HG02610 (cell line): ENCODE measurements at regions not wholly inside any gene's neighbourhood (a gene's known extent, or its start where the extent isn't known, plus 50 kb on each side); places are given as distances from the start of the nearest gene placed in this dataset.
"Not testable (repeated sequence)": the region's sequence is repeated elsewhere in the genome, so short reads cannot be mapped to it uniquely, and the experiment has no call there.

ENCODE experiments used
- ATAC-seq: cut with Tn5 transposase; IDR thresholded peaks from one replicate; pipeline ENCODE4 v1.9.1; 2021; ENCODE audit warnings: mild to moderate bottlenecking, moderate library complexity; ENCODE audit not compliant: unreplicated experiment

DNA sequence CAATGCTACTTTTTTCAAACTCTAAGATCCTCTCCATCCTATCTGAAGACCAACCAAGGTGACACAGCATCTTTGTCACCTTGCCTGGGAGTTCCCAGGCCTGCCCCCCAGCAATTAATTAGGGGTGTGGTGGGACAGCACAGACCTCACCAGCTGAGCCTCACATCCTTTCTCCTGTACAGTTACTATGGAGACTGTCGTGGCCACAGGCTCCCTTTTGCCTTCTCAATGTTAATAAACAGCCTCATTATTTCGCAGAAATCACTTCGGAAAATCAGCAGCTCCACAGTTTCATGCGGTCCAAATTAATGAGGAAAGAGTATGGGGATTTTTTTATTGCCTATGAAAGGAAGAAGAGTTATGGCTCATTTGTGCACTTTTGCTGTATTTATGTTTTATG lies 378.3 kb downstream of the NPHP4 start:
- ATAC-seq, result no peak

DNA sequence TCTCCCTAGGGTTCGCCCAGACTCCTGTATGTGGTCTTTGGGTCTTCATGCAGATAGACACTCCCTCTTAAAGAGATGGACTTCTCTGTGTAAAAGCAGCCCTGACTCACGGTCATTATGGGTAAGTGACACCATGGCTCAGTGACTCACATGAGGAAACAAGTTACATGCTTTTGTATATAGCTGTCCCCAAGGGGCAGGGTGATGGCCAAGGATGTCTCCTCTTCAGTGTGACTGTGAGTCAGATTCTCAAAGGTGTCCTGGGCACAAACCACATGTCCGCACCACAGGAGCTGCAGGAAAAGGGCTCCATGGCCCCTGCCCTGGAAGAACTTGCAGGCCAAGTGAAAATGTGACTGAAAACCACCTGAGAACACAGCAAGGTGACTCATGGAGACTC lies 380.4 kb downstream of the NPHP4 start:
- ATAC-seq, result no peak

DNA sequence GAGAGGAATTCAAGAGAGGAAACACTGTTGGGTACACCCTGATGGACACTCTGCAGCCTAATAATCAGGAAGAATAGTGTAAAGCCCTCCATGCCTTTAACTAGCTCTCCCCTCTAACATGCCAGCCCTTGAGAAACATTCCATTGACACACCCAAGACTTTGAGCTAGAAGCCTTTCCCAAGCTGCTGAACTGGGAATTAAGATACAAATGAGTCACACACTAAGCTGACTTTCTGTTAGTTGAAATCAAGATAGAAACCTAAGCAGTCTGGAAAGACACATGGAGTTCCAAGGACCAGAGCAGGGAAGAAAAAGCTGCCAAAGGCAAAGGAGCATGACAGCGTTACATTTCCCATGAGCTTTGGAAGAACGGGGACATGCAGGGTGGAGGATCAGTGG lies 380.8 kb downstream of the NPHP4 start:
- no peak for ATAC-seq

DNA sequence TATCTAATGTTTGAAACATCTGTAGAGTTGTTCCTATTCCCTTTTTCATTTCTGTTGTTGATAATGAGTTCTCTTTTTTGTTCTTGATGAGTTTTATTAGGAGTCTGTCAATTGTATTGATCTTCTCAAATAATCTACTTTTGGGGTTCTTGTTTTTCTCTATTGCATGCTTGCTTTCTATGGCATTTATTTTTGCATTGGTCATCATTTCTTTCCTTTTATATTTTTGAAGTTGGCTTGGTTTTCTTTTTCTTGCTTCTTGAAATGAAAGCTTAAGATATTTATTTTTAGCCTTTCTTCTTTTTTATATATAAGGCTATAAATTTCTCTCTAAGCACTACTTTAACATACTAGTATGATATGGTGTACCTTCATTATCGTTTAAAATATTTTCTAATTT lies 381.8 kb downstream of the NPHP4 start:
- no peak for ATAC-seq

DNA sequence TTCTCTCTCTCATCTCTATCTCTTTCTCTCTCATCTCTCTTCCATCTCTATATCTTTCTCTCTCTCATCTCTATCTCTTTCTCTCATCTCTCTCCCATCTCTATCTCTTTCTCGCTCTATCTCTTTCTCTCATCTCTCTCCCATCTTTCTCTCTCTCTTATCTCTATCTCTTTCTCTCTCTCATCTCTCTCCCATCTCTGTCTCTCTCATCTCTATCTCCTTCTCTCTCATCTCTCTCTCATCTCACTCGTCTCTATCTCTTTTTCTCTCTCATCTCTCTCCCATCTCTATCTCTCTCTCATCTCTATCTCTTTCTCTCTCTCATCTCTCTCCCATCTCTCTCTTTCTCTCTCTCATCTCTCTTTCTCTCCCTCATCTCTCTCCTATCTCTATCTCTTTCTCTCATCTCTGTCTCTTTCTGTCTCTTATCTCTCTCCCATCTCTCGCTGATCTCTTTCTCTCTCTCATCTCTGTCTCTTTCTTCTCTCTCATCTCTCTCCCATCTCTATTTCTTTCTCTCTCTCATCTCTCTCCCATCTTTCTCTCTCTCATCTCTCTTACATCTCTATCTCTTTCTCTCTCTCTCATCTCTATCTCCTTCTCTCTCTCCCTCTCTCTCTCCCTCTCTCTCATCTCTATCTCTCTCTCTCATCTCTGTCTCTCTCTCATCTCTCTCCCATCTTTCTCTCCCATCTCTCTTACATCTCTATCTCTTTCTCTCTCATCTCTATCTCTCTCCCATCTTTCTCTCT lies 388.7 kb downstream of the NPHP4 start:
- ATAC-seq, result no peak

DNA sequence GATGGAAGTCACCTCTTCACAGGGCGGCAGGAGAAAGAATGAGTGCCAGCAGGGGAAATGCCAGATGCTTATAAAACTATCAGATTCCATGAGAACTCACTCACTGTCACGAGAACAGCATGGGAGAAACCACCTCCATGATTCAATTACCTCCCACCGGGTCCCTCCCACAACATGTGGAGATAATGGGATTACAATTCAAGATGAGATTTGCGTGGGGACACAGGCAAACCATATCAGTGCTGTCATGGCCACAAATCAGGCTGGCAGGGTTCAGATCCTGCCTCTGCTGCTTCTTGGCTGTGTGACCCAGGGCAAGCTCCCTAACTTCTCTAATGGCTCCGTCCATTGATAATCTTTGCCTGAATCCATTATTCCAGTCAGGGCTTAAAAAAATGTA lies 389.5 kb downstream of the NPHP4 start:
- ATAC-seq, result not testable (repeated sequence)

- ATAC-seq, result no peak
Observed at GRCh38 chr1:5601516-5601915, 390.7 kb downstream of the NPHP4 start.

- no peak for ATAC-seq
Observed at GRCh38 chr1:5599541-5599940, 392.7 kb downstream of the NPHP4 start.

GRCh38 chr1:5598824-5599395 lies 393.3 kb downstream of the NPHP4 start:
- ATAC-seq, result no peak

- ATAC-seq, result no peak
Observed at GRCh38 chr1:5597991-5598823, 394.0 kb downstream of the NPHP4 start.

GRCh38 chr1:5597171-5597850 lies 394.9 kb downstream of the NPHP4 start:
- no peak for ATAC-seq

DNA sequence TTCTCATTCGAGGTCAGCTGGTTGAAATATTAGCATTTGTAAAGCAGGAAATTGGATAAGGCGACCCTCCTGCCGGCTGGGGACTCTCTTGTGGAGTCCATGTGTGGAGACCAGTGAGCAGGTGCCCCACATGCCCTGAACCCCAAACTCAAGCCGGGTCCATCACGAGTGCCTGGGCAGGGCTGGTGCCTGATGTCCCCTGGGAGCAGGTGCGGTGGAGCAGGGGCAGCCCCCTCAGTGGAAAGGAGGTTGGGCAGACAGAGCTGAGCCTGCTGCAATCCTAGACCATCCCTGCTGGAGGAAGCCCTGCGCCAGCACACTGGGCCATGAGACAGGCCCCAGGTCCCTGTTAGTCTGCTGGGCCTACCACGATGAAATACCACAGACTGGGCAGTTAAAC lies 395.6 kb downstream of the NPHP4 start:
- no peak for ATAC-seq

- no peak for ATAC-seq
Observed at GRCh38 chr1:5595531-5596170, 396.6 kb downstream of the NPHP4 start.

DNA sequence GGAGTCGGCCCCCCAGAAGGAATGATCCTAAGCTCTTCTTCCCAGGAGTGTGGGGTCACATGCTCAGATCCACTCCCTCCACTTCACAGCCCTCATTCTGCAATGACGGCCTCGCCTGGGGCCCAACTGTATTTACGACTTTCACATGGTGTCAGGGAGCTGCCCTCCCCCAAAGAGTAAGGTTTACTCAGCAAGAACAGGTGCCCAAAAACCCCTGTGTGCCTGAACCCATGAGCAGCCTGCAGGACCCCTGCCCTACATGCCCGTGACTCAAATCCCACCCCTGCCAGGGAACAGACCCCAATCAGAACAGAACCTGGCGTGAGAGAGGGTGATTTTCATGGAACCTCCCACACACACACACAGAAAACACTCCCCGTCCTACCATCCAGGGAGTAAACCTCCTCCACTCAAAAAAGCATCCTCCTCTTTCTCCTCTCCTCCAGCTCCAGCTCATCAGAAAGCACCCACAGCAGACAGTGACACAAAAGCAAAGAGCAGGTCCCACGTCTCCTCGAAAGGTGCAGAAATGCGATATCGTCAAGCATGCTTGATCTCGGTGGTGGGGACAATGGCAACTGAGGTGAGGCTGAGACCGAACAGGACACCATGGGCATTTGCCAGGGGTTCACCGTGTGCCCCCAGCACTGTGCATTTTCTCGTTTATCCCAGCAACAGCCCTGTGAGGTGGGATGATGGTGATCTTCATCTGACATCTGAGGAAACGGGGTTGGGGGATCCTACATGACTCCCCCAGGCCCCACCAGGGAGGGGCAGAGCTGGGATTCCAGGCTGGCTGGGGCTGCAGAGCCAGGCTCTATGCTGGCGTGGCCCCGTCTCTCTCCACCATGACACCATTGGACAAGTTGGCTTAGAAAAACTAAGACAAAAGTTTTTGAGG lies 397.9 kb downstream of the NPHP4 start:
- ATAC-seq, result no peak

DNA sequence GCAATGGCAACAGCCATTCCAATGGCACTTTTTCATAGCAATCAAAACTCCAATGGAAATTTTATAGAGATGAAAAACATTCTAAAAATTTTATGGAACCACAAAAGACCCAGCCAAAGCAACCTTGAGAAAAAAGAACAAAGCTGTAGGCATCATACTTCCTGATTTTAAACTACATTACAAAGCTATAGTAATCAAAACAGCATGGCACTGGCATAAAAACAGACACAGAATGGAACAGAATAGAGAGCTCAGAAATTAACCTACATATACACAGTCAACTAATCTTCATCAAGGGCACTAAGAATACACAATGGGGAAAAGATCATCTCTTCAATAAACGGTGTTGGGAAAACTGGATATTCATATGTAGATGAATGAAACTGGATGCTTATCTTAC lies 401.5 kb downstream of the NPHP4 start:
- no peak for ATAC-seq

DNA sequence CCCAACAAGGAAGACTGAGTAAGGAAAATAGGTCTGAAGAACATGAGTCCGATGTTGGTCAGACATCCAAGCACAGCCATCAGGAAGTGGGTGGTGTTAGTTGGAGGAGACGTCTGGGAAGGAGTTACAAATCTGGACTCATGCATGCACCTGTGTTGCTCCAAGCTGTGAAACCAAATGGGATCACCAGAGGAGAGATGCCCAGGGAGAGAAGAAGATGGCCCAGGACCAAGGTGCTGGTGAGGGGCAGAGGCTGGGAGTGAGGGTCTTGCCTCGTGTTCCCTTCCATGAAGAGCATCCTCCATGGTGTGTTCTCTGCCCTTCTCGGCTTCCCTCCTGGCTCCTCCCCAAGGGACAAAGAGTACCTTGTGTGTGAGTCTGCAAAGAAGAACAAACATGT lies 405.6 kb downstream of the NPHP4 start:
- no peak for ATAC-seq

- ATAC-seq, result no peak
Observed at GRCh38 chr1:5585256-5585655, 407.0 kb downstream of the NPHP4 start.

DNA sequence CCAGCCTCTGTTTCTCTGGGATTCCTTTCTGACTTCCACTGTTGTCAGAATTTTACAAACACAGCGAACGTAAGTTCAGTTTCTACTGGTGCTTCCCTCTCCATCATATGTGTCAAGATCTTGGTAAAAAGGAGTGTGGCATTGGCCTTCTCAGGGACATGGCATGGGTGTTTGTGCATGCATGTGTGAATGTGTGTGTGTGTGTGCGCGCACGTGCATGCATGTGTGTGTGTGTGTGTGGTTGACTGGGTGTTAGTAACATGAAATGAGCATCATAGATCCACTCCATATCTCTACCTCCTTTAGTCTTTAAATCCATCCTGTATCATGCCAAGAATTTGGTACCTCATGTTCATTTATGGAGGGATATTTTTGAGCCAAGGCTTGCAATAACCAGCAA lies 411.3 kb downstream of the NPHP4 start:
- ATAC-seq, result no peak

DNA sequence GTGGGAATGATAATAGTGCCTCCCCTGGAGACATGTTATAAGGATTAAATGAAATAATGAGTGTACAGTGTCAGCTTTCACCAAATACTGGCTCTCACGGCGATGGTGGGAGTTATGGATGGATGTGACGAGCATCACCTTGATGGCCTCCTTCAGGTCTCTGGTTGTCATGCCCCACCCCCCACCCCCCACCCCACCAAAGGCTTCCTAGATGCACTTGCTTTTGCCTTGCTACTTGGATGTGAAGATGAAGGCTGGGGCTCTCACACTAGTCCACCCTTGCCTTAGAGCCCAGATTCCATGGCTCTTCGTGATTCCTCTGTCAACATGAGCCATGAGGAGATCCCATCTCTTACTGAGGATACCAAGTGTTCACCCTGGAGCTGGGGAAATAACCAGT lies 412.3 kb downstream of the NPHP4 start:
- ATAC-seq, result no peak

DNA sequence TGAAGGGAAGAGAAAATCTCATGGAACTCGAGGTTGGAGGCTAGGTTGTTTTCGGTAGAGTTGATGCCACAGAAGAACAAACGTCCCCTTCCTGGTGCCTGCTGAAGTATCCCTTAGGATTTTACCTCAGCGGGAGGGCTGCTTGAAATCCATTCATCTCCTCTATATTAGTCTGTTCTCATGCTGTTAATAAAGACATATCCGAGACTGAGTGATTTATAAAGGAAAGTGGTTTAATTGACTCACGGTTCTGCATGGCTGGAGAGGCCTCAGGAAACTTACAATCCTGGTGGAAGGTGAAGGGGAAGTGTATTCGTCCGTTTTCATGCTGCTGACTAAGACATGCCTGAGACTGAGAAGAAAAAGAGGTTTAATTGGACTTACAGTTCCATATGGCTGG lies 413.5 kb downstream of the NPHP4 start:
- no peak for ATAC-seq
